Activated CD8-positive, alpha-beta T cell treated with anti-CD3 and anti-CD28 coated beads, Interleukin-2, amount 10 ng/mL, durations not matched to agents 7 days and 5 days (primary cell): ENCODE measurements at regions not wholly inside any gene's neighbourhood (a gene's known extent, or its start where the extent isn't known, plus 50 kb on each side); places are given as distances from the start of the nearest gene placed in this dataset.

Source experiments
- ATAC-seq: fragments of 150-1000 bp; cut with Tn5 transposase; one replicate; pipeline ENCODE4 v1.10.0; 2021; ENCODE audit warnings: moderate library complexity
- CTCF ChIA-PET: fragments of 350-600 bp; sonication (Branson Sonifier 250); formaldehyde crosslinking; loops from one replicate; lab custom pipeline; 2021; ENCODE audit warnings: antibody characterized with exemption; lab: Charles Lee
- POLR2A ChIA-PET: fragments of 350-600 bp; sonication (Branson Sonifier 250); formaldehyde crosslinking; loops from one replicate; lab custom pipeline; 2021; ENCODE audit warnings: antibody characterized with exemption; lab: Charles Lee
- DNase-seq: peaks from one replicate; pipeline ENCODE4 v3.0.0-alpha.2; 2020
- H3K27ac Mint-ChIP-seq: one replicate; pipeline ENCODE4 v1.8.0; 2021; ENCODE audit warnings: mild to moderate bottlenecking, mixed read lengths
- H3K27me3 Mint-ChIP-seq: one replicate; pipeline ENCODE4 v1.8.0; 2021; ENCODE audit warnings: low read depth, mixed read lengths
- H3K36me3 Mint-ChIP-seq: one replicate; pipeline ENCODE4 v1.8.0; 2021; ENCODE audit warnings: low read depth, mixed read lengths
- H3K4me1 Mint-ChIP-seq: one replicate; pipeline ENCODE4 v1.8.0; 2021; ENCODE audit warnings: low read depth, mixed read lengths
- H3K4me3 Mint-ChIP-seq: one replicate; pipeline ENCODE4 v1.8.0; 2021; ENCODE audit warnings: mild to moderate bottlenecking, mixed read lengths
- H3K9me3 Mint-ChIP-seq: one replicate; pipeline ENCODE4 v1.8.0; 2022; ENCODE audit warnings: mixed read lengths; ENCODE audit not compliant: insufficient read depth

DNA sequence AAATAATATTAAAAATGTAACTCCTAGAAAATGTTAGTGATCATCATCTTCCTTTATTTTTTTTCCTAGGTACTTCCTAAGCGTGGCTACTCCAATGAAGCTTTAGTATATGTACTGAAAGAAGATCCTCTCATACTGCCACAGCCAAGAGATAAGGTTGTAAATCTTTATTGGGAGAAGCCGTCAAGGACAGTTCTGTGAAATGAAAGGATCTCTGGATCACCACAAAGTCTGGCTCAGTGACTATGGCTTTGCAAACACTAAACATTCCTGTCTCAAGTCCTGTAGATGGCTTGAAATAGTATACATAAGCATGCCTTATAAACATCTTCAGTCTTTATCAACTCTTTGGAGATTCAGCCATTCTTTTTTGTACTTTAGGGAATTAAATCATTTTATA lies 61.2 kb upstream of the DPH5 start:
- no peak overlapping the region for H3K27ac Mint-ChIP-seq
- H3K36me3 Mint-ChIP-seq = peaks cover 47% of the 10 kb centered on the region
- H3K27me3 Mint-ChIP-seq = no peaks in the 10 kb centered on the region

DNA sequence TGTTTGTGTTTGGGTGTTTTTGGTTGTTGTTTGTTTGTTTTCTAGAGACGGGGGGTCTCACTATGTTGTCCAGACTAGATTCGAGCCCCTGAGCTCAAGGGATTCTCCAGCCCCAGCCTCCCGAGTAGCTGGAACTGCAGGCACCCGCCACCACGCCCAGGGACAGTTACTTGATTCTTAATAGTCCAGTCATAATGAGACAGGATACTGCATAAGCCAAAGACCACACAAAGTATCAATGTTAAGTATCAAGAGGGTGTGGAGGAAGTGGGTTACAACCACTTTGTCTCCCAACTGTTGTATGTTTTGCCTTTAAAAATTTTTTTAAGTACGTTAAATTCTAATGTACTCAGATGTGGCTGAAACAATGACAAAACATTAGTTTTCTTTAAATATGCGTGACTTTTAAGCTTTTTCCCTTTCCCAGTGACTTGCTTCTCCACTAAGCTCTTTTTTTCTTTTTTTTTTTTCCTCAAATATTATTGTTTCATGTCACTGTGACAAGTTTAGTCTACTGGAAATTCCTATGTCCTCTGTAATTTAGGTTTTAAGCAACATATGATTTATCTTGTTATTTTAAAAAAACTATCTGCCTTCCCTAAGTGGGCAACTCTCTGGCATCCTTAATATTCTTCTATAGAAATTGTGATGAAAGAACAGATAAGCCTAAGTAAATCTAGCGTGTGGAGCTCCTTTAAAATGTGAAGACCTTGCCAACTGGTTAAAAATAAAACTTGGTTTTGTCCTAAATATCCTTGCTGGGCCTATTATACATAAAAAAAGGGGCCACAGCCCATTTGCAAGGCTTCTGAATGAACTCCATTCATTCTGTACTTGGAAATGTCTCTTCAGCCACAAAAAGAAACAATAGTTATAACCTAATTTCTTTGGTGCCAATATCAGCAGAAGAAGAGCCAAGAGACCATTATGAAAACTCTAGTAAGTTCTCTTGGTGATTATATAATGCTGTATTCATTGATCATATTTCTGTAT lies 56.2 kb upstream of the DPH5 start:
- Mint-ChIP-seq H3K9me3 (peaks cover 19% of the 10 kb centered on the region), H3K4me3 (peak overlapping the region; percentile 34), H3K36me3 (peaks cover 72% of the 10 kb centered on the region), H3K27ac (peak overlapping the region; percentile 94), H3K27me3 (no peaks in the 10 kb centered on the region), H3K4me1 (peaks cover 63% of the 10 kb centered on the region)
- CTCF ChIA-PET = interaction anchor here (0.9 to 2.2 kb wide), 7 partner anchors 8 to 157 kb away, joined by 3 to 7 read pairs (median 4); no protein-coding TSS in a partner anchor
- peak; percentile 78 for DNase-seq
- ATAC-seq = peak; percentile 99
- POLR2A ChIA-PET = interaction anchor here (0.6 to 2.8 kb wide), 10 partner anchors 8 to 157 kb away, joined by 3 to 14 read pairs (median 4); no protein-coding TSS in a partner anchor

More for the DNA sequence above, 61.2 kb upstream of the DPH5 start:
- ATAC-seq (no peak), DNase-seq (no peak)
- Mint-ChIP-seq H3K4me1 (peaks cover 47% of the 10 kb centered on the region), H3K4me3 (no peak overlapping the region), H3K9me3 (peaks cover 1% of the 10 kb centered on the region)
- ChIA-PET POLR2A (interaction anchor here (1.1 kb wide), 1 partner anchor 150 kb away, joined by 9 read pairs; no protein-coding TSS in a partner anchor), CTCF (interaction anchor here (1.0 kb wide), 1 partner anchor 202 kb away, joined by 3 read pairs; no protein-coding TSS in a partner anchor)

DNA sequence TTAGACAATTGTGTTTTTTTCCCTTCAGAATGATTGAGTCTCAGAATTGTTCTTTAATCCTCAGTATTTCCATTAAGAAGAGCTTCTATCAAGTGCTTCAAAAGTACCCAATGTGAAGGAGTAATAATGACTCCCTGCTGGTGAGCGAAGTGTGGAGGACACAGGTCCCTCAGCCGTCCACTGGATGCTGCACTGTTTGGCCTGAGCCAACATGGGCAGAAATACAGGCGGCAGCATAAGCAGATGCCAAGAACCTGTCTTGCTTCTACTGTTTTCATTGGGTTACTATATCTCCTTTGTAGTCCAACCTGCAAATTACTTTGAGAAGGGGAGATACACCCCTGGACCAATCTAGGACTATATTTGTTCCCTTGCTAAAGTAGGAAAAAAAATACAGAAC lies 55.3 kb upstream of the DPH5 start:
- ChIA-PET POLR2A (interaction anchor here (1.2 to 2.8 kb wide), 5 partner anchors 9 to 158 kb away, joined by 3 to 14 read pairs (median 6); no protein-coding TSS in a partner anchor), CTCF (interaction anchor here (1.0 to 2.7 kb wide), 6 partner anchors 9 to 158 kb away, joined by 3 to 10 read pairs (median 4); no protein-coding TSS in a partner anchor)
- H3K27ac Mint-ChIP-seq = peak overlapping the region; percentile 94
- H3K9me3 Mint-ChIP-seq = peaks cover 19% of the 10 kb centered on the region
- peaks cover 78% of the 10 kb centered on the region for H3K36me3 Mint-ChIP-seq
- no peak for DNase-seq
- no peak overlapping the region for H3K4me3 Mint-ChIP-seq
- ATAC-seq = no peak
- no peaks in the 10 kb centered on the region for H3K27me3 Mint-ChIP-seq
- peaks cover 60% of the 10 kb centered on the region for H3K4me1 Mint-ChIP-seq

DNA sequence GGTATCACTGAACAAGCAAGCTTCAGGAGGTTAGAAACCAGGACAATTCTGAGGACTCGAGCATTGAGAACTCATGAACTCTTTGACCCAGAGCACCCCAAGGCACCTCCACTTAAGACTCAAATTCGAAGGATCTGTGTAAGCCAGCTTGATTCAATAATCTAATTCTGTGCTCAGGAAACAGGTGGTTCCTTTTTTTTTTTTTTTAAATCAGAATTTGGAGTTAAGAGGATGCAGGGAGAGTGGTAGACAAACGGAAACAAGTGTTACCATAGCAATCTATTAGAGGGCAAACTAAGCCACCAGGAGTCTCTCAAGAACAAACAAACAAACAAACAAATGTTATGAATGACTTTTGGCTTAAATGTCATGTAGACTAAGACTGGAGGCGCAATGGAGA lies 53.8 kb upstream of the DPH5 start:
- CTCF ChIA-PET = interaction anchor here (0.6 to 2.7 kb wide), 4 partner anchors 9 to 231 kb away, joined by 3 to 10 read pairs (median 6); no protein-coding TSS in a partner anchor
- Mint-ChIP-seq H3K36me3 (peaks cover 79% of the 10 kb centered on the region), H3K27me3 (no peaks in the 10 kb centered on the region), H3K4me1 (peaks cover 56% of the 10 kb centered on the region), H3K27ac (no peak overlapping the region), H3K9me3 (peaks cover 19% of the 10 kb centered on the region), H3K4me3 (no peak overlapping the region)
- ATAC-seq (no peak), DNase-seq (no peak)
- POLR2A ChIA-PET = no interaction called here

DNA sequence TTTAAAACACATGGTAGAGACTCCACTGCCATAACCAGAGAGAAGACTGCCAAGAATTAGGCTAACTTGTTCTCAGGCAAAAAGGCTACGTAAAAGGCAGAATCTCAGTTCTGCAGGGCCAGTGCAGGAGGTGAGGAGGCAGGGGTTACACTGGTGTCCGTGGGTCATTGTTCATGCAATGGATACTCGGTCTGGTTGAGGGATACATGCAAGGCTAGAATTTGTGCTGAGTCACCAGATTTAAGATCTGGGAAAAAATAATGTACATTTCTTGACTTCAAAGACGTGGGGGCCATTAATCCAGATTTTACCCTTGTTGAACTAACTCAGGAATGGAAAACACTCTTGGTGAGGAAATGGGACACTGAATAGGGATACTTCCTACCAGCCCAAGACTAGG lies 52.3 kb upstream of the DPH5 start:
- ChIA-PET CTCF (no interaction called here), POLR2A (no interaction called here)
- no peak for ATAC-seq
- H3K9me3 Mint-ChIP-seq = peaks cover 19% of the 10 kb centered on the region
- no peak overlapping the region for H3K4me3 Mint-ChIP-seq
- H3K36me3 Mint-ChIP-seq = peaks cover 78% of the 10 kb centered on the region
- H3K4me1 Mint-ChIP-seq = peaks cover 47% of the 10 kb centered on the region
- DNase-seq = no peak
- peak overlapping the region; percentile 15 for H3K27ac Mint-ChIP-seq
- no peaks in the 10 kb centered on the region for H3K27me3 Mint-ChIP-seq

DNA sequence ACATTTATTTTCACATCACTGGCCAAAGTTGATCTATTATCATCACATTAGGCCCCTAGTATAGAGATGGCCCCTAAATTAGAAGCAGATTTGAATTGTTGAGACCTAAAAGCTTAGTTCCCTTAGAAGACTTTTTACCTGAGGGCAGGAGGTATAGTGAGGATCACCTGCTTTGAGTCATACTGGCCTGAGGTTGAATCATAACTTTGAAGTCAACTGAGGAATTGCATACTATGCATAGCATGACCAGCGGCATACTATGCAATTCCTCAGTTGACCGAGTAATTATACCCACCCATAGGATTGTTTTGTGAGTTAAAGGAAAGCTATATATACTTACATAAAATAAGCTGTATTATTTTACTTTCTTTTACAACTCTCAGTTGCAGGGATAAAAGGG lies 50.3 kb upstream of the DPH5 start:
- no peak overlapping the region for H3K4me3 Mint-ChIP-seq
- peaks cover 14% of the 10 kb centered on the region for H3K9me3 Mint-ChIP-seq
- ChIA-PET POLR2A (no interaction called here), CTCF (interaction anchor here (0.8 to 1.2 kb wide), 3 partner anchors 36 to 282 kb away, joined by 3 to 4 read pairs (median 3); no protein-coding TSS in a partner anchor)
- no peak overlapping the region for H3K27ac Mint-ChIP-seq
- H3K36me3 Mint-ChIP-seq = peaks cover 78% of the 10 kb centered on the region
- DNase-seq (no peak), ATAC-seq (no peak)
- H3K4me1 Mint-ChIP-seq = peaks cover 38% of the 10 kb centered on the region
- no peaks in the 10 kb centered on the region for H3K27me3 Mint-ChIP-seq
